Testis (tissue), 2 donors: ENCODE measurements at regions not wholly inside any gene's neighbourhood (a gene's known extent, or its start where the extent isn't known, plus 50 kb on each side); places are given as distances from the start of the nearest gene placed in this dataset.

Source experiments
- CTCF ChIP-seq, 3 experiments: fragments of 450-650 bp in 2 of 3; fragments of 200-600 bp in 1 of 3; sonication (generic) in 1 of 3; IDR thresholded peaks; one replicate each; pipeline ENCODE4 v1.5.1; 2016 to 2019; ENCODE audit warnings: antibody characterized with exemption in 3 of 3, mild to moderate bottlenecking in 2 of 3, moderate library complexity in 1 of 3
- POLR2A ChIP-seq: fragments of 450-650 bp; IDR thresholded peaks from one replicate; pipeline ENCODE4 v1.6.1; 2017; ENCODE audit warnings: antibody characterized with exemption, mild to moderate bottlenecking, moderate library complexity

GRCh38 chr16:26457095-26457494 lies 609.6 kb upstream of the C16orf82 start:
- TF ChIP-seq CTCF (IDR thresholded peaks at IDR 0.05) = no peak
- TF ChIP-seq POLR2A = no peak
